ENCODE measurements at regions not wholly inside any gene's neighbourhood (a gene's known extent, or its start where the extent isn't known, plus 50 kb on each side); places are given as distances from the start of the nearest gene placed in this dataset.

DNA sequence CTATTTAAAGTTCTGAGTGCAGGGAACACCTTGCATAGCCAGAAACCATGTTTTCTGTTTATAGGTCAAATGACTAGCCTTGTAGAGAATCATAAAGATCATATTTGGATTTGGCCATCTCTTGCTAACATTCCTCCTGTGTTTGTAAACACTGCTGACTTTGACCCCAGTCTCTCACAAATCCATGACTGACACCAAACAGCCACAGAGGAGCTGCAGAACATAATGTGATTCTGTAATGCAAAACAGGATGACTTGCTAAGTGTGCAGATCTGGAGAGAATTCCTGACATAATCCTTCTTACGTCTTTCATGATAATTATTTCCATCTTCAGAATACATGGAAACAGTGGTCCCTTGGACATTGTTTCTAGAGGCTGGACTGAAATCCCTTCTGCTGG, 211.8 kb downstream of the BMP4 start:
- H3K27me3 ChIP-seq (ENCODE audit: insufficient read depth, low read length): no peaks in the 10 kb centered on the region
- H3K4me1 Mint-ChIP-seq: peaks cover 34 to 45% of the 10 kb centered on the region in 2 experiments
- H4K91ac ChIP-seq (ENCODE audit: insufficient read length, low read depth, low read length): no peak overlapping the region
- no peak overlapping the region for H2AK5ac ChIP-seq (ENCODE audit: insufficient read length, low read length)
- H2BK20ac ChIP-seq (ENCODE audit: low read depth, low read length, poor library complexity, severe bottlenecking): no peak overlapping the region
- no peak overlapping the region for H4K5ac ChIP-seq (ENCODE audit: insufficient read length, low read depth, low read length)
- H2BK120ac ChIP-seq (ENCODE audit: low read depth, low read length, poor library complexity, severe bottlenecking): no peak overlapping the region
- H3K27me3 Mint-ChIP-seq (ENCODE audit: low read depth): peaks cover 23% of the 10 kb centered on the region
- no peak overlapping the region for H3K4me2 ChIP-seq (ENCODE audit: insufficient read depth, insufficient read length, low read length)
- H3K27ac Mint-ChIP-seq: no peak overlapping the region
- no peak overlapping the region for H2BK5ac ChIP-seq (ENCODE audit: insufficient read length, low read length)
- H3K23me2 ChIP-seq (ENCODE audit: insufficient read length, low read depth, low read length, poor library complexity, severe bottlenecking): no peaks in the 10 kb centered on the region
- no peaks in the 10 kb centered on the region; a peak in 1 of 5 replicates for H3K9me3 Mint-ChIP-seq
- no peaks in the 10 kb centered on the region for H3K9me3 ChIP-seq (ENCODE audit: control insufficient read depth, low read depth, low read length)
- no peak overlapping the region for H3K27ac ChIP-seq (ENCODE audit: insufficient read length, low read depth, low read length)
- H3K36me3 Mint-ChIP-seq (ENCODE audit: insufficient read depth in 1 of 3, low read depth in 3 of 3): peaks cover 0 to 2% (median 0%) of the 10 kb centered on the region in 3 experiments; a peak in 1 of 7 replicates
- no peak overlapping the region for H3K18ac ChIP-seq (ENCODE audit: insufficient read length, low read depth, low read length)
- H2AFZ ChIP-seq (ENCODE audit: low read length): no peak overlapping the region
- H3K4ac ChIP-seq (ENCODE audit: low read depth, low read length): no peak overlapping the region
- H4K20me1 ChIP-seq (ENCODE audit: control insufficient read depth, insufficient read depth, insufficient read length): no peaks in the 10 kb centered on the region
- H2BK15ac ChIP-seq (ENCODE audit: low read depth, low read length): no peak overlapping the region
- no peak overlapping the region for H3T11ph ChIP-seq (ENCODE audit: low read length)
- no peak overlapping the region for H3K23ac ChIP-seq (ENCODE audit: insufficient read length, low read depth, low read length)
- no peaks in the 10 kb centered on the region for H3K79me2 ChIP-seq (ENCODE audit: insufficient read depth, low read length)
- H3K4me1 ChIP-seq (ENCODE audit: insufficient read depth, low read length): peaks cover 5% of the 10 kb centered on the region
- TF ChIP-seq, protein P1, sequence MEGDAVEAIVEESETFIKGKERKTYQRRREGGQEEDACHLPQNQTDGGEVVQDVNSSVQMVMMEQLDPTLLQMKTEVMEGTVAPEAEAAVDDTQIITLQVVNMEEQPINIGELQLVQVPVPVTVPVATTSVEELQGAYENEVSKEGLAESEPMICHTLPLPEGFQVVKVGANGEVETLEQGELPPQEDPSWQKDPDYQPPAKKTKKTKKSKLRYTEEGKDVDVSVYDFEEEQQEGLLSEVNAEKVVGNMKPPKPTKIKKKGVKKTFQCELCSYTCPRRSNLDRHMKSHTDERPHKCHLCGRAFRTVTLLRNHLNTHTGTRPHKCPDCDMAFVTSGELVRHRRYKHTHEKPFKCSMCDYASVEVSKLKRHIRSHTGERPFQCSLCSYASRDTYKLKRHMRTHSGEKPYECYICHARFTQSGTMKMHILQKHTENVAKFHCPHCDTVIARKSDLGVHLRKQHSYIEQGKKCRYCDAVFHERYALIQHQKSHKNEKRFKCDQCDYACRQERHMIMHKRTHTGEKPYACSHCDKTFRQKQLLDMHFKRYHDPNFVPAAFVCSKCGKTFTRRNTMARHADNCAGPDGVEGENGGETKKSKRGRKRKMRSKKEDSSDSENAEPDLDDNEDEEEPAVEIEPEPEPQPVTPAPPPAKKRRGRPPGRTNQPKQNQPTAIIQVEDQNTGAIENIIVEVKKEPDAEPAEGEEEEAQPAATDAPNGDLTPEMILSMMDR (conservative IDR thresholded peaks at IDR 0.05): no peak
- no peak overlapping the region for H3K4me3 Mint-ChIP-seq
- H3K56ac ChIP-seq (ENCODE audit: insufficient read length, low read depth, low read length): no peak overlapping the region
- H4K8ac ChIP-seq (replicated peaks; ENCODE audit: insufficient read length, low read depth, low read length): no peak overlapping the region
- H3K14ac ChIP-seq (ENCODE audit: insufficient read depth, low read length): no peak overlapping the region
- no peak overlapping the region for H3K9ac ChIP-seq (ENCODE audit: extremely low read depth, insufficient read length, low read length)
- no CpG with 5 or more reads among the region's 1 CpG for WGBS (ENCODE audit: extremely low coverage, insufficient read length, low lambda C conversion rate)
- no peaks in the 10 kb centered on the region for H3K79me1 ChIP-seq (ENCODE audit: insufficient read depth, low read depth, low read length, poor library complexity, severe bottlenecking)
- DNase-seq: no peak
- no peak overlapping the region for H2BK12ac ChIP-seq (ENCODE audit: insufficient read length, low read depth, low read length)
